Neural cell (in vitro differentiated cells): ENCODE measurements at regions not wholly inside any gene's neighbourhood (a gene's known extent, or its start where the extent isn't known, plus 50 kb on each side); places are given as distances from the start of the nearest gene placed in this dataset.

Source experiments
- H2AFZ ChIP-seq: fragments of 200-600, 300-800 bp; sonication (generic), shearing (Covaris generic); 2 replicates; pipeline ENCODE4 v1.6.0; 2014; ENCODE audit warnings: low read depth, mild to moderate bottlenecking, antibody characterized with exemption, low read length, moderate library complexity
- H3F3A ChIP-seq: fragments of 200-600 bp; shearing (Covaris generic); 2 replicates; pipeline ENCODE4 v1.6.1; 2016; ENCODE audit warnings: mild to moderate bottlenecking, moderate library complexity, mixed read lengths, antibody characterized with exemption, low read length; ENCODE audit not compliant: insufficient read depth, poor library complexity, severe bottlenecking
- H3K27ac ChIP-seq: fragments of 200-600, 300-800 bp; sonication (generic), shearing (Covaris generic); 2 replicates; pipeline ENCODE4 v1.5.1; 2014; ENCODE audit warnings: mild to moderate bottlenecking, low read length, moderate library complexity
- H3K27me3 ChIP-seq: fragments of 300-800, 200-600 bp; sonication (generic), shearing (Covaris generic); 2 replicates; pipeline ENCODE4 v1.6.0; 2014; ENCODE audit warnings: mild to moderate bottlenecking, low read depth, low read length, moderate library complexity; ENCODE audit not compliant: insufficient read depth
- H3K36me3 ChIP-seq: fragments of 300-800, 200-600 bp; sonication (generic), shearing (Covaris generic); 2 replicates; pipeline ENCODE4 v1.5.1; 2014; ENCODE audit warnings: mild to moderate bottlenecking, antibody characterized with exemption, low read length, moderate library complexity; ENCODE audit not compliant: insufficient read depth
- H3K4me2 ChIP-seq: fragments of 300-800, 200-600 bp; sonication (generic), shearing (Covaris generic); 2 replicates; pipeline ENCODE4 v1.6.0; 2014; ENCODE audit warnings: mild to moderate bottlenecking, low read length
- H3K4me3 ChIP-seq: fragments of 300-800, 200-600 bp; sonication (generic), shearing (Covaris generic); 2 replicates; pipeline ENCODE4 v1.5.1; 2014; ENCODE audit warnings: mild to moderate bottlenecking, low read length, moderate library complexity
- H3K79me2 ChIP-seq: fragments of 200-600 bp; shearing (Covaris generic); replicated peaks from 2 replicates; pipeline ENCODE4 v1.6.0; 2014; ENCODE audit warnings: mild to moderate bottlenecking, low read length, moderate library complexity; ENCODE audit not compliant: insufficient read depth
- H3K9ac ChIP-seq: fragments of 300-800, 200-600 bp; sonication (generic), shearing (Covaris generic); 2 replicates; pipeline ENCODE4 v1.6.1; 2016; ENCODE audit warnings: mild to moderate bottlenecking, low read length, mixed read lengths
- H3K9me2 ChIP-seq: fragments of 200-600 bp; shearing (Covaris generic); 2 replicates; pipeline ENCODE4 v1.6.1; 2016; ENCODE audit warnings: mild to moderate bottlenecking, low read length, mixed read lengths; ENCODE audit not compliant: insufficient read depth
- H3K9me3 ChIP-seq: fragments of 200-600, 300-800 bp; sonication (generic), shearing (Covaris generic); 2 replicates; pipeline ENCODE4 v1.6.1; 2016; ENCODE audit warnings: mild to moderate bottlenecking, mixed run types, low read length, moderate library complexity, mixed read lengths
- H4K20me1 ChIP-seq: fragments of 200-600 bp; shearing (Covaris generic); 2 replicates; pipeline ENCODE4 v1.6.1; 2016; ENCODE audit warnings: mild to moderate bottlenecking, mixed run types; ENCODE audit not compliant: insufficient read depth
- CTCF ChIP-seq: fragments of 450-650 bp; IDR thresholded peaks from 2 replicates; pipeline ENCODE4 v1.5.1; 2014; ENCODE audit warnings: antibody characterized with exemption, mild to moderate bottlenecking, moderate library complexity; ENCODE audit not compliant: poor library complexity, severe bottlenecking
- EP300 ChIP-seq: fragments of 450-650 bp; conservative IDR thresholded peaks from 2 replicates; pipeline ENCODE4 v1.6.1; 2014; ENCODE audit warnings: antibody characterized with exemption, mild to moderate bottlenecking, moderate library complexity; ENCODE audit not compliant: poor library complexity, severe bottlenecking
- EZH2 ChIP-seq: fragments of 200-600, 300-800 bp; shearing (Covaris generic), sonication (generic); IDR thresholded peaks from 2 replicates; pipeline ENCODE4 v1.6.1; 2014; ENCODE audit warnings: antibody characterized with exemption, low read length, borderline replicate concordance, mild to moderate bottlenecking; ENCODE audit not compliant: insufficient read depth, poor library complexity, severe bottlenecking
- MXI1 ChIP-seq: fragments of 450-650 bp; conservative IDR thresholded peaks from 2 replicates; pipeline ENCODE4 v1.6.1; 2014; ENCODE audit warnings: antibody characterized with exemption, mild to moderate bottlenecking; ENCODE audit not compliant: poor library complexity, severe bottlenecking
- POLR2AphosphoS5 ChIP-seq: IDR thresholded peaks from 2 replicates; pipeline ENCODE4 v1.6.1; 2012
- RAD21 ChIP-seq: fragments of 450-650 bp; conservative IDR thresholded peaks from 2 replicates; pipeline ENCODE4 v1.6.1; 2014; ENCODE audit warnings: antibody characterized with exemption, mild to moderate bottlenecking, moderate library complexity
- REST ChIP-seq: IDR thresholded peaks from 2 replicates; pipeline ENCODE4 v1.6.1; 2012; ENCODE audit warnings: borderline replicate concordance
- SMC3 ChIP-seq: fragments of 450-650 bp; conservative IDR thresholded peaks from 2 replicates; pipeline ENCODE4 v1.6.1; 2014; ENCODE audit warnings: antibody characterized with exemption, mild to moderate bottlenecking, moderate library complexity; ENCODE audit not compliant: poor library complexity
- TAF1 ChIP-seq: IDR thresholded peaks from 2 replicates; pipeline ENCODE4 v1.6.1; 2012; ENCODE audit warnings: low read depth

- H3K27ac ChIP-seq: no peak overlapping the region
- no peaks in the 10 kb centered on the region for H3K9me2 ChIP-seq
- no peaks in the 10 kb centered on the region for H3K36me3 ChIP-seq
- no peaks in the 10 kb centered on the region for H3K79me2 ChIP-seq
- no peak overlapping the region for H3K4me2 ChIP-seq
- H3K27me3 ChIP-seq: no peaks in the 10 kb centered on the region
- H3K9ac ChIP-seq: no peak overlapping the region
- no peaks in the 10 kb centered on the region for H3K9me3 ChIP-seq
- no peaks in the 10 kb centered on the region for H4K20me1 ChIP-seq
- H3K4me3 ChIP-seq: no peak overlapping the region
- TF ChIP-seq CTCF (no peak), TAF1 (no peak), RAD21 (no peak)
- no peaks in the 10 kb centered on the region for H3F3A ChIP-seq
- H2AFZ ChIP-seq: no peak overlapping the region
These were observed 320.9 kb upstream of the CCDC179 start for GRCh38 chr11:23181022-23181807.

GRCh38 chr11:23192256-23192655 is 332.0 kb upstream of the CCDC179 start:
- Histone ChIP-seq H3K4me2 (no peak overlapping the region), H3K36me3 (no peaks in the 10 kb centered on the region), H3K9ac (no peak overlapping the region), H3K9me2 (no peaks in the 10 kb centered on the region), H3K79me2 (no peaks in the 10 kb centered on the region), H4K20me1 (no peaks in the 10 kb centered on the region), H3K4me3 (no peak overlapping the region), H3K27ac (no peak overlapping the region), H2AFZ (no peak overlapping the region), H3K27me3 (no peaks in the 10 kb centered on the region), H3F3A (no peaks in the 10 kb centered on the region), H3K9me3 (no peaks in the 10 kb centered on the region)
- TF ChIP-seq POLR2AphosphoS5 (no peak), RAD21 (no peak), EZH2 (no peak), CTCF (no peak), EP300 (no peak), SMC3 (no peak), TAF1 (no peak), MXI1 (no peak), REST (no peak)
